ENCODE measurements at regions not wholly inside any gene's neighbourhood (a gene's known extent, or its start where the extent isn't known, plus 50 kb on each side); places are given as distances from the start of the nearest gene placed in this dataset.

- TF ChIP-seq FOS (IDR thresholded peaks at IDR 0.05; ENCODE audit: low read depth, low read length) (no peak), CHD1 (IDR thresholded peaks at IDR 0.05; ENCODE audit: low read depth, low read length) (no peak), NFE2L2 (IDR thresholded peaks at IDR 0.05; ENCODE audit: low read depth, low read length) (no peak), SMC3 (IDR thresholded peaks at IDR 0.05; ENCODE audit: low read depth, low read length) (no peak), RAD21 (IDR thresholded peaks at IDR 0.05; ENCODE audit: low read length) (no peak), RCOR1 (IDR thresholded peaks at IDR 0.05; ENCODE audit: insufficient replicate concordance, low read length) (no peak), RFX5 (IDR thresholded peaks at IDR 0.05; ENCODE audit: low read depth, low read length) (no peak), POLR2A (IDR thresholded peaks at IDR 0.05; ENCODE audit: low read depth, low read length) (no peak), CEBPB (IDR thresholded peaks at IDR 0.05; ENCODE audit: low read depth, low read length) (no peak), MXI1 (IDR thresholded peaks at IDR 0.05; ENCODE audit: borderline replicate concordance, low read depth, low read length) (no peak), MAFK (IDR thresholded peaks at IDR 0.05; ENCODE audit: low read depth, low read length) (no peak), BHLHE40 (IDR thresholded peaks at IDR 0.05; ENCODE audit: low read depth, low read length) (no peak), MAZ (IDR thresholded peaks at IDR 0.05; ENCODE audit: borderline replicate concordance, low read depth, low read length) (no peak)
- TF ChIP-seq, protein P1, sequence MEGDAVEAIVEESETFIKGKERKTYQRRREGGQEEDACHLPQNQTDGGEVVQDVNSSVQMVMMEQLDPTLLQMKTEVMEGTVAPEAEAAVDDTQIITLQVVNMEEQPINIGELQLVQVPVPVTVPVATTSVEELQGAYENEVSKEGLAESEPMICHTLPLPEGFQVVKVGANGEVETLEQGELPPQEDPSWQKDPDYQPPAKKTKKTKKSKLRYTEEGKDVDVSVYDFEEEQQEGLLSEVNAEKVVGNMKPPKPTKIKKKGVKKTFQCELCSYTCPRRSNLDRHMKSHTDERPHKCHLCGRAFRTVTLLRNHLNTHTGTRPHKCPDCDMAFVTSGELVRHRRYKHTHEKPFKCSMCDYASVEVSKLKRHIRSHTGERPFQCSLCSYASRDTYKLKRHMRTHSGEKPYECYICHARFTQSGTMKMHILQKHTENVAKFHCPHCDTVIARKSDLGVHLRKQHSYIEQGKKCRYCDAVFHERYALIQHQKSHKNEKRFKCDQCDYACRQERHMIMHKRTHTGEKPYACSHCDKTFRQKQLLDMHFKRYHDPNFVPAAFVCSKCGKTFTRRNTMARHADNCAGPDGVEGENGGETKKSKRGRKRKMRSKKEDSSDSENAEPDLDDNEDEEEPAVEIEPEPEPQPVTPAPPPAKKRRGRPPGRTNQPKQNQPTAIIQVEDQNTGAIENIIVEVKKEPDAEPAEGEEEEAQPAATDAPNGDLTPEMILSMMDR (conservative IDR thresholded peaks at IDR 0.05; ENCODE audit: low read depth, low read length): no peak
- TF ChIP-seq, protein P2, sequence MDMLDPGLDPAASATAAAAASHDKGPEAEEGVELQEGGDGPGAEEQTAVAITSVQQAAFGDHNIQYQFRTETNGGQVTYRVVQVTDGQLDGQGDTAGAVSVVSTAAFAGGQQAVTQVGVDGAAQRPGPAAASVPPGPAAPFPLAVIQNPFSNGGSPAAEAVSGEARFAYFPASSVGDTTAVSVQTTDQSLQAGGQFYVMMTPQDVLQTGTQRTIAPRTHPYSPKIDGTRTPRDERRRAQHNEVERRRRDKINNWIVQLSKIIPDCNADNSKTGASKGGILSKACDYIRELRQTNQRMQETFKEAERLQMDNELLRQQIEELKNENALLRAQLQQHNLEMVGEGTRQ (IDR thresholded peaks at IDR 0.05; ENCODE audit: low read depth, low read length): no peak
- TF ChIP-seq, protein P3, sequence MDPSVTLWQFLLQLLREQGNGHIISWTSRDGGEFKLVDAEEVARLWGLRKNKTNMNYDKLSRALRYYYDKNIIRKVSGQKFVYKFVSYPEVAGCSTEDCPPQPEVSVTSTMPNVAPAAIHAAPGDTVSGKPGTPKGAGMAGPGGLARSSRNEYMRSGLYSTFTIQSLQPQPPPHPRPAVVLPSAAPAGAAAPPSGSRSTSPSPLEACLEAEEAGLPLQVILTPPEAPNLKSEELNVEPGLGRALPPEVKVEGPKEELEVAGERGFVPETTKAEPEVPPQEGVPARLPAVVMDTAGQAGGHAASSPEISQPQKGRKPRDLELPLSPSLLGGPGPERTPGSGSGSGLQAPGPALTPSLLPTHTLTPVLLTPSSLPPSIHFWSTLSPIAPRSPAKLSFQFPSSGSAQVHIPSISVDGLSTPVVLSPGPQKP (IDR thresholded peaks at IDR 0.05; ENCODE audit: borderline replicate concordance, low read depth, low read length): no peak
- Histone ChIP-seq H3K9ac (ENCODE audit: low read depth, low read length) (no peak overlapping the region), H3K4ac (ENCODE audit: low read depth, low read length) (no peak overlapping the region), H3K27ac (ENCODE audit: insufficient read depth, low read length) (no peak overlapping the region), H4K5ac (ENCODE audit: low read depth, low read length) (no peak overlapping the region), H3K18ac (ENCODE audit: low read depth, low read length) (no peak overlapping the region), H3K56ac (ENCODE audit: extremely low read depth, insufficient read depth, low read length) (no peak overlapping the region), H3K4me1 (ENCODE audit: control insufficient read depth, insufficient read depth, low read length) (no peaks in the 10 kb centered on the region), H3K4me2 (ENCODE audit: low read depth, low read length) (no peak overlapping the region), H3K23ac (ENCODE audit: low read depth, low read length) (no peak overlapping the region), H3K27me3 (ENCODE audit: control insufficient read depth, insufficient read depth, low read length) (no peaks in the 10 kb centered on the region), H2BK120ac (ENCODE audit: low read depth, low read length) (no peak overlapping the region), H4K91ac (ENCODE audit: insufficient read depth, low read depth, low read length) (no peak overlapping the region), H4K20me1 (ENCODE audit: insufficient read depth, low read length) (no peaks in the 10 kb centered on the region), H2BK20ac (ENCODE audit: low read depth, low read length) (no peak overlapping the region), H3K9me3 (ENCODE audit: control insufficient read depth, insufficient read depth, low read length) (no peaks in the 10 kb centered on the region), H4K8ac (ENCODE audit: low read depth in 2 of 2, low read length in 2 of 2) (no peak overlapping the region), H3K14ac (replicated peaks; ENCODE audit: low read depth, low read length) (no peak overlapping the region), H2AK5ac (ENCODE audit: low read depth, low read length) (no peak overlapping the region), H2AK9ac (replicated peaks; ENCODE audit: low read depth, low read length, poor library complexity) (no peak overlapping the region), H3K9me1 (ENCODE audit: insufficient read depth, low read length) (no peaks in the 10 kb centered on the region), H3K4me3 (ENCODE audit: insufficient read depth, low read depth, low read length) (no peak overlapping the region), H3K36me3 (ENCODE audit: control insufficient read depth, insufficient read depth, low read length) (no peaks in the 10 kb centered on the region), H2BK5ac (ENCODE audit: low read depth, low read length, poor library complexity, severe bottlenecking) (no peak overlapping the region), H2AFZ (replicated peaks; ENCODE audit: low read length, poor library complexity) (no peak overlapping the region), H2BK15ac (ENCODE audit: low read depth, low read length) (no peak overlapping the region), H3K79me1 (ENCODE audit: low read depth in 1 of 2, low read length in 2 of 2) (no peaks in the 10 kb centered on the region)
- no peak for ATAC-seq (ENCODE audit: low read depth)
- ChIA-PET CTCF (no interaction called here), POLR2A (ENCODE audit: unreplicated experiment) (no interaction called here)
- no CpG with 5 or more reads among the region's 7 CpGs for WGBS, 2 experiments (ENCODE audit: extremely low coverage in 2 of 2, insufficient read length in 1 of 2)
- no TSS peak for BruUV-seq (replicated peaks)
- in situ Hi-C loops (cut with MboI; ENCODE audit: low sequenced_read_pairs): no loop called here
- no peak for DNase-seq
- intact Hi-C loops (cut with micrococcal nuclease): no loop called here
- dilution Hi-C loops (cut with HindIII; ENCODE audit: low sequenced_read_pairs, unreplicated experiment): no loop called here
These were observed 1303.5 kb downstream of the EFNB2 start for GRCh38 chr13:105232006-105232405.

Data from IMR-90 (cell line).